ENCODE measurements at regions not wholly inside any gene's neighbourhood (a gene's known extent, or its start where the extent isn't known, plus 50 kb on each side); places are given as distances from the start of the nearest gene placed in this dataset.

GRCh38 chr13:90857921-90858320, 489.6 kb upstream of the MIR17HG start:
- TF ChIP-seq CTCF (IDR thresholded peaks at IDR 0.05) (no peak), POLR2A (IDR thresholded peaks at IDR 0.05) (no peak), POLR2AphosphoS5 (IDR thresholded peaks at IDR 0.05) (no peak)
